Breast epithelium (tissue), 3 donors: ENCODE measurements at regions not wholly inside any gene's neighbourhood (a gene's known extent, or its start where the extent isn't known, plus 50 kb on each side); places are given as distances from the start of the nearest gene placed in this dataset.
"Not testable (repeated sequence)": the region's sequence is repeated elsewhere in the genome, so short reads cannot be mapped to it uniquely, and the experiment has no call there.

ENCODE experiments used
- POLR2A ChIP-seq: fragments of 450-650 bp; IDR thresholded peaks from one replicate; pipeline ENCODE4 v1.6.1; 2016; ENCODE audit warnings: antibody characterized with exemption, mild to moderate bottlenecking, moderate library complexity
- TF ChIP-seq, protein P1 (sequence below), 3 donors: fragments of 450-650 bp; IDR thresholded peaks; one replicate each; pipeline ENCODE4 v1.5.1; 2016 to 2017; ENCODE audit warnings: antibody characterized with exemption in 3 of 3, mild to moderate bottlenecking in 3 of 3, moderate library complexity in 3 of 3

DNA sequence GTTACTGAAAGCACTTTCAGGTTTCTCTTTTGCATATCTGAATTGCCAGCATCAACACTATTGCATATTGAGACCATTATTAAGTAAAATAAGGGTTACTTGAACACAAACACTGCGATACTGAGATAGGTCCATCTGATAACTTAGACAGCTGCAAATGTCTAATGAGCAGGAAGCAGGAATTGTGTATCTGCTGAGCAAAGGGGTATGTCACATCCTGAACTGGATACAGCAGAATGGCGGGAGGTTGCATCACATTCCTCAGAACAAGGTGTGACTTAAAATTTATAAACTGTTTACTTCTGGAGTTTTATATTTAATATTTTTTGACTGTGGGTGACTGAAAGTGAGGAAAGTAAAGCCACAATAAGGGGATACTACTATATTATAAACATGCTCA, 142.4 kb downstream of the POTEH start:
- TF ChIP-seq, protein P1, sequence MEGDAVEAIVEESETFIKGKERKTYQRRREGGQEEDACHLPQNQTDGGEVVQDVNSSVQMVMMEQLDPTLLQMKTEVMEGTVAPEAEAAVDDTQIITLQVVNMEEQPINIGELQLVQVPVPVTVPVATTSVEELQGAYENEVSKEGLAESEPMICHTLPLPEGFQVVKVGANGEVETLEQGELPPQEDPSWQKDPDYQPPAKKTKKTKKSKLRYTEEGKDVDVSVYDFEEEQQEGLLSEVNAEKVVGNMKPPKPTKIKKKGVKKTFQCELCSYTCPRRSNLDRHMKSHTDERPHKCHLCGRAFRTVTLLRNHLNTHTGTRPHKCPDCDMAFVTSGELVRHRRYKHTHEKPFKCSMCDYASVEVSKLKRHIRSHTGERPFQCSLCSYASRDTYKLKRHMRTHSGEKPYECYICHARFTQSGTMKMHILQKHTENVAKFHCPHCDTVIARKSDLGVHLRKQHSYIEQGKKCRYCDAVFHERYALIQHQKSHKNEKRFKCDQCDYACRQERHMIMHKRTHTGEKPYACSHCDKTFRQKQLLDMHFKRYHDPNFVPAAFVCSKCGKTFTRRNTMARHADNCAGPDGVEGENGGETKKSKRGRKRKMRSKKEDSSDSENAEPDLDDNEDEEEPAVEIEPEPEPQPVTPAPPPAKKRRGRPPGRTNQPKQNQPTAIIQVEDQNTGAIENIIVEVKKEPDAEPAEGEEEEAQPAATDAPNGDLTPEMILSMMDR (IDR thresholded peaks at IDR 0.05) = not testable (repeated sequence)
- TF ChIP-seq POLR2A = not testable (repeated sequence)
